K562 (cell line): ENCODE measurements at regions not wholly inside any gene's neighbourhood (a gene's known extent, or its start where the extent isn't known, plus 50 kb on each side); places are given as distances from the start of the nearest gene placed in this dataset.

Experiments
- ATAC-seq: fragments of 200-7000 bp; cut with Tn5 transposase; 3 replicates; pipeline ENCODE4 v1.9.1; 2020; ENCODE audit warnings: moderate library complexity
- BruUV-seq: library from RNA; stranded (reverse); fragments of 400-500 nt; replicated peaks from 2 replicates; lab custom pipeline; 2021; lab: Mats Ljungman, UMichigan
- CTCF ChIA-PET: fragments of 300-600 bp; formaldehyde crosslinking; extraction: SDS; loops from one replicate; lab custom pipeline; 2021; ENCODE audit warnings: low intra/inter-chr PET ratio; lab: Yijun Ruan, JAX
- POLR2A ChIA-PET: fragments of 300-600, 350-650 bp; sonication (Branson Sonifier 250); formaldehyde crosslinking; extraction: SDS; loops from one replicate; lab custom pipeline; 2021; ENCODE audit warnings: antibody characterized with exemption, inconsistent platforms; lab: Yijun Ruan, JAX
- DNase-seq, 4 experiments: peaks; one replicate each; pipeline versions ENCODE4 v3.0.0 to v3.0.0-alpha.2; 2011 to 2018; ENCODE audit warnings: low spot score in 3 of 4, mixed read lengths in 3 of 4; ENCODE audit errors: extremely low read depth in 1 of 4
- FAIRE-seq: peaks from 2 replicates; lab custom pipeline; 2011; peaks lifted over from hg19 to GRCh38; lab: Jason Lieb, UNC
- H2AFZ ChIP-seq: 2 replicates; pipeline ENCODE4 v1.6.0; 2011; ENCODE audit warnings: low read depth, low read length, control low read depth, inconsistent platforms
- H3K27ac ChIP-seq: fragments of 200-600 bp; 3 replicates; pipeline ENCODE4 v1.8.0; 2011; ENCODE audit warnings: low read depth, mild to moderate bottlenecking, control low read depth, inconsistent platforms, low read length, moderate library complexity, mixed read lengths; ENCODE audit errors: extremely low read depth
- H3K27me3 ChIP-seq, 2 experiments: fragments of 300-600 bp in 1 of 2; 2 replicates in 1 of 2; 3 replicates in 1 of 2; pipeline versions ENCODE4 v1.6.0 to v1.8.0; 2011; ENCODE audit warnings: inconsistent platforms in 2 of 2, low read length in 2 of 2, mild to moderate bottlenecking in 1 of 2, mixed read lengths in 1 of 2, moderate library complexity in 1 of 2; ENCODE audit not compliant: control insufficient read depth in 2 of 2, insufficient read depth in 2 of 2
- H3K36me3 ChIP-seq: fragments of 300-600 bp; 3 replicates; pipeline ENCODE4 v1.8.0; 2011; ENCODE audit warnings: mild to moderate bottlenecking, low read length, inconsistent platforms; ENCODE audit not compliant: control insufficient read depth, insufficient read depth
- H3K4me1 ChIP-seq, 2 experiments: fragments of 200-600 bp in 1 of 2; replicated peaks in 1 of 2; 2 replicates in 1 of 2; 3 replicates in 1 of 2; pipeline versions ENCODE4 v1.5.1 to v1.8.0; 2011; ENCODE audit warnings: inconsistent platforms in 2 of 2, low read length in 2 of 2, mild to moderate bottlenecking in 1 of 2, mixed read lengths in 1 of 2, moderate library complexity in 1 of 2; ENCODE audit not compliant: control insufficient read depth in 2 of 2, insufficient read depth in 2 of 2
- H3K4me2 ChIP-seq: 2 replicates; pipeline ENCODE4 v1.6.1; 2011; ENCODE audit warnings: low read length, control low read depth, inconsistent platforms, mixed read lengths; ENCODE audit not compliant: insufficient read depth
- H3K4me3 ChIP-seq: fragments of 200-600 bp; sonication (generic), shearing (Covaris generic); 2 replicates; pipeline ENCODE4 v1.5.1; 2016; ENCODE audit warnings: control low read depth, inconsistent platforms
- H3K79me2 ChIP-seq: fragments of 200-600 bp; 3 replicates; pipeline ENCODE4 v1.8.0; 2011; ENCODE audit warnings: low read length, inconsistent platforms; ENCODE audit not compliant: control insufficient read depth, insufficient read depth
- H3K9ac ChIP-seq, 2 experiments: 2 replicates each; pipeline versions ENCODE4 v1.6.0 to v1.6.1; 2011; ENCODE audit warnings: low read depth in 2 of 2, low read length in 2 of 2, control low read depth in 1 of 2, inconsistent platforms in 1 of 2, mild to moderate bottlenecking in 1 of 2, mixed read lengths in 1 of 2; ENCODE audit not compliant: insufficient read depth in 1 of 2
- H3K9me1 ChIP-seq: one replicate; pipeline ENCODE4 v1.6.0; 2011; ENCODE audit warnings: inconsistent platforms, mild to moderate bottlenecking, low read length, moderate library complexity; ENCODE audit not compliant: control insufficient read depth, insufficient read depth
- H3K9me3 ChIP-seq: replicated peaks from 2 replicates; pipeline ENCODE4 v1.5.1; 2011; ENCODE audit warnings: low read depth, low read length, inconsistent platforms; ENCODE audit not compliant: control insufficient read depth, insufficient read depth
- H4K20me1 ChIP-seq: replicated peaks from 2 replicates; pipeline ENCODE4 v1.6.1; 2011; ENCODE audit warnings: low read length, inconsistent platforms, mixed read lengths; ENCODE audit not compliant: control insufficient read depth, insufficient read depth
- ARHGAP35 ChIP-seq: fragments of 450-650 bp; IDR thresholded peaks from 2 replicates; pipeline ENCODE4 v1.6.1; 2018; ENCODE audit not compliant: partially characterized antibody
- FOXP1 ChIP-seq: sonication (generic); formaldehyde crosslinking; IDR thresholded peaks from 2 replicates; pipeline ENCODE4 v1.8.0; 2022; ENCODE audit warnings: mild to moderate bottlenecking, missing genetic modification reagents
- PCBP2 ChIP-seq: fragments of 200-400 bp; formaldehyde crosslinking; IDR thresholded peaks from 2 replicates; pipeline ENCODE4 v1.6.1; 2018; ENCODE audit warnings: low read length, low read depth, mild to moderate bottlenecking, moderate library complexity; ENCODE audit not compliant: poor library complexity, severe bottlenecking
- PHB2 ChIP-seq: fragments of 450-650 bp; IDR thresholded peaks from 2 replicates; pipeline ENCODE4 v1.6.1; 2017; ENCODE audit warnings: low read depth
- SRSF3 ChIP-seq: fragments of 200-400 bp; formaldehyde crosslinking; IDR thresholded peaks from 2 replicates; pipeline ENCODE4 v1.6.1; 2016; ENCODE audit warnings: mild to moderate bottlenecking, low read length, moderate library complexity; ENCODE audit not compliant: insufficient read depth
- STAT5B ChIP-seq: fragments of 250-450 bp; sonication (Bioruptor Pico); IDR thresholded peaks from 2 replicates; pipeline ENCODE4 v1.8.0; 2021; ENCODE audit warnings: mild to moderate bottlenecking, inconsistent platforms
- ZBTB17 ChIP-seq: fragments of 450-650 bp; formaldehyde crosslinking; IDR thresholded peaks from 2 replicates; pipeline ENCODE4 v1.4.0; 2020; ENCODE audit warnings: mild to moderate bottlenecking
- ZNF263 ChIP-seq: sonication (generic); formaldehyde crosslinking; IDR thresholded peaks from 2 replicates; pipeline ENCODE4 v1.8.0; 2022; ENCODE audit warnings: mild to moderate bottlenecking, missing genetic modification reagents, borderline replicate concordance
- ZNF695 ChIP-seq: fragments of 450-650 bp; formaldehyde crosslinking; IDR thresholded peaks from 2 replicates; pipeline ENCODE4 v1.4.0; 2020; ENCODE audit warnings: mild to moderate bottlenecking, moderate library complexity
- WGBS: fragments of 100-300 bp; shearing (Covaris generic); methylation state at CpG from one replicate; pipeline ENCODE4 v1.1.6; 2016; ENCODE audit warnings: low coverage, mixed read lengths; ENCODE audit not compliant: insufficient coverage; ENCODE audit errors: missing lambda C conversion rate; 5-methylcytosine and 5-hydroxymethylcytosine counted together
- in situ Hi-C: fragments of 300-500 bp; cut with MboI; formaldehyde crosslinking; loops from 4 replicates; pipeline ENCODE4 v1.15.0; 2018; ENCODE audit warnings: inconsistent platforms, mixed read lengths
- intact Hi-C: fragments of 100-400 bp; cut with micrococcal nuclease; formaldehyde crosslinking; loops from 2 replicates; pipeline ENCODE4 v1.14.2; 2022
- TF ChIP-seq, protein P1 (sequence below), 2 experiments: fragments of 450-650 bp in 1 of 2; IDR thresholded peaks; 2 replicates each; pipeline ENCODE4 v1.6.1; 2011 to 2017; ENCODE audit warnings: low read depth in 2 of 2, antibody characterized with exemption in 1 of 2, borderline replicate concordance in 1 of 2, low read length in 1 of 2, mild to moderate bottlenecking in 1 of 2, mixed read lengths in 1 of 2; ENCODE audit not compliant: control insufficient read depth in 1 of 2
- TF ChIP-seq, protein P2 (sequence below): fragments of 250-450 bp; sonication (Bioruptor Pico); IDR thresholded peaks from 2 replicates; pipeline ENCODE4 v1.4.0; 2020; ENCODE audit warnings: mild to moderate bottlenecking, moderate library complexity, borderline replicate concordance
- TF ChIP-seq, protein P3 (sequence below): fragments of 450-650 bp; IDR thresholded peaks from 2 replicates; pipeline ENCODE4 v1.6.1; 2018; ENCODE audit not compliant: partially characterized antibody

DNA sequence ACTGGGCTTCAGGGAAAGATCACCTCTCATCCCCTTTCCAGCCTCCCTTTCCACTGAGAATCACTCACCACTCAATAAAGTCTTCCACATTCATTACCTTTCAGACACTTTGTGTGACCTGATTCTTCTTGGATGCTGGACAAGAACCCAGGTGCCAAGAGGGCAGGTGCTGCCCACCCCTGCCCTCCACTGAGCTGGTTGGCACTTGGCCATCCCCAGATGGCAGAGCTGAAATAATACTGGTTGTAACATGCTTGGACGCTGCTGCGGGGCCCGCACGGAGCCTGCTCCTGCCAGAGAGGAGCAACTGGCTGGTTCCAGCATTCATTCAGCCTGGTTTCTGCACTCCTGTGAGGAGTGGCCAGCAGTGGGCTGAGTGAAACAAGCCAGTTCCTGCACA lies 386.7 kb upstream of the CCDC196 start (continued):
- TF ChIP-seq, protein P1, sequence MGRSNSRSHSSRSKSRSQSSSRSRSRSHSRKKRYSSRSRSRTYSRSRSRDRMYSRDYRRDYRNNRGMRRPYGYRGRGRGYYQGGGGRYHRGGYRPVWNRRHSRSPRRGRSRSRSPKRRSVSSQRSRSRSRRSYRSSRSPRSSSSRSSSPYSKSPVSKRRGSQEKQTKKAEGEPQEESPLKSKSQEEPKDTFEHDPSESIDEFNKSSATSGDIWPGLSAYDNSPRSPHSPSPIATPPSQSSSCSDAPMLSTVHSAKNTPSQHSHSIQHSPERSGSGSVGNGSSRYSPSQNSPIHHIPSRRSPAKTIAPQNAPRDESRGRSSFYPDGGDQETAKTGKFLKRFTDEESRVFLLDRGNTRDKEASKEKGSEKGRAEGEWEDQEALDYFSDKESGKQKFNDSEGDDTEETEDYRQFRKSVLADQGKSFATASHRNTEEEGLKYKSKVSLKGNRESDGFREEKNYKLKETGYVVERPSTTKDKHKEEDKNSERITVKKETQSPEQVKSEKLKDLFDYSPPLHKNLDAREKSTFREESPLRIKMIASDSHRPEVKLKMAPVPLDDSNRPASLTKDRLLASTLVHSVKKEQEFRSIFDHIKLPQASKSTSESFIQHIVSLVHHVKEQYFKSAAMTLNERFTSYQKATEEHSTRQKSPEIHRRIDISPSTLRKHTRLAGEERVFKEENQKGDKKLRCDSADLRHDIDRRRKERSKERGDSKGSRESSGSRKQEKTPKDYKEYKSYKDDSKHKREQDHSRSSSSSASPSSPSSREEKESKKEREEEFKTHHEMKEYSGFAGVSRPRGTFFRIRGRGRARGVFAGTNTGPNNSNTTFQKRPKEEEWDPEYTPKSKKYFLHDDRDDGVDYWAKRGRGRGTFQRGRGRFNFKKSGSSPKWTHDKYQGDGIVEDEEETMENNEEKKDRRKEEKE (IDR thresholded peaks at IDR 0.05; ENCODE audit: borderline replicate concordance in 1 of 2, control insufficient read depth in 1 of 2, low read depth in 2 of 2, low read length in 1 of 2) = no peak

DNA sequence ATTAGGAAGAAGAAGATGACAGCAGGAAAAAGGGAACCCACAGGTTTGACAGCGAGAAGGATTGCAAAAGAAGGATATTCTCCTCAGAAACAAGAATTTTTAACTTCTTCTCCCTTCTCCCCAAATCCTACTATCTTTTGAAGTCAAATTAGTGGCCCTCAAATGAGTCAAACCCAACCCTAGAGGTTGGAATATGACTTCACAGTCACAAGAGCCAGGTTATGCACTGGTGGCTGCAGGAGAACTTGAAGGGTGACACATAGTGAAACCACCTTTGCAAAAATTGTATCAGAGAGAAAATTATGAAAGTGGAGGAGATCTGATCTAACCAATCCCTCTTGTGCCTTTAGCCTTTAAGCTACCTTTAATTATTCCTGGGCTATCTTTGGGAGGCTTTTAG lies 386.2 kb upstream of the CCDC196 start:
- intact Hi-C loops = no loop called here
- no peaks in the 10 kb centered on the region for H3K9me1 ChIP-seq
- CTCF ChIA-PET = no interaction called here
- ATAC-seq (no peak), DNase-seq (no peak), FAIRE-seq (no peak)
- POLR2A ChIA-PET = no interaction called here
- BruUV-seq = no TSS peak
- WGBS = no CpG with 5 or more reads among the region's 1 CpG
- 0 out of 5 replicates have a peak, but pooled peaks cover 0 to 3% of the 10 kb centered on the region in 2 experiments for H3K27me3 ChIP-seq
- H3K79me2 ChIP-seq = no peaks in the 10 kb centered on the region
- no peak overlapping the region for H3K27ac ChIP-seq
- no peaks in the 10 kb centered on the region for H3K36me3 ChIP-seq
- no peaks in the 10 kb centered on the region for H3K4me1 ChIP-seq
- no peaks in the 10 kb centered on the region for H4K20me1 ChIP-seq
- no peak overlapping the region for H2AFZ ChIP-seq
- H3K4me2 ChIP-seq = no peak overlapping the region
- in situ Hi-C loops = no loop called here
- no peak overlapping the region for H3K4me3 ChIP-seq
- H3K9me3 ChIP-seq = no peaks in the 10 kb centered on the region
- H3K9ac ChIP-seq = no peak overlapping the region
- TF ChIP-seq ZBTB17 (CRISPR knock-in tag) (no peak), ZNF695 (CRISPR knock-in tag) (no peak), PHB2 (no peak), ARHGAP35 (no peak), STAT5B (CRISPR knock-in tag) (no peak), PCBP2 (no peak), ZNF263 (CRISPR knock-in tag) (no peak), FOXP1 (CRISPR knock-in tag) (no peak), SRSF3 (no peak)
- TF ChIP-seq, protein P2, sequence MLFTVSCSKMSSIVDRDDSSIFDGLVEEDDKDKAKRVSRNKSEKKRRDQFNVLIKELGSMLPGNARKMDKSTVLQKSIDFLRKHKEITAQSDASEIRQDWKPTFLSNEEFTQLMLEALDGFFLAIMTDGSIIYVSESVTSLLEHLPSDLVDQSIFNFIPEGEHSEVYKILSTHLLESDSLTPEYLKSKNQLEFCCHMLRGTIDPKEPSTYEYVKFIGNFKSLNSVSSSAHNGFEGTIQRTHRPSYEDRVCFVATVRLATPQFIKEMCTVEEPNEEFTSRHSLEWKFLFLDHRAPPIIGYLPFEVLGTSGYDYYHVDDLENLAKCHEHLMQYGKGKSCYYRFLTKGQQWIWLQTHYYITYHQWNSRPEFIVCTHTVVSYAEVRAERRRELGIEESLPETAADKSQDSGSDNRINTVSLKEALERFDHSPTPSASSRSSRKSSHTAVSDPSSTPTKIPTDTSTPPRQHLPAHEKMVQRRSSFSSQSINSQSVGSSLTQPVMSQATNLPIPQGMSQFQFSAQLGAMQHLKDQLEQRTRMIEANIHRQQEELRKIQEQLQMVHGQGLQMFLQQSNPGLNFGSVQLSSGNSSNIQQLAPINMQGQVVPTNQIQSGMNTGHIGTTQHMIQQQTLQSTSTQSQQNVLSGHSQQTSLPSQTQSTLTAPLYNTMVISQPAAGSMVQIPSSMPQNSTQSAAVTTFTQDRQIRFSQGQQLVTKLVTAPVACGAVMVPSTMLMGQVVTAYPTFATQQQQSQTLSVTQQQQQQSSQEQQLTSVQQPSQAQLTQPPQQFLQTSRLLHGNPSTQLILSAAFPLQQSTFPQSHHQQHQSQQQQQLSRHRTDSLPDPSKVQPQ = no peak
- TF ChIP-seq, protein P3, sequence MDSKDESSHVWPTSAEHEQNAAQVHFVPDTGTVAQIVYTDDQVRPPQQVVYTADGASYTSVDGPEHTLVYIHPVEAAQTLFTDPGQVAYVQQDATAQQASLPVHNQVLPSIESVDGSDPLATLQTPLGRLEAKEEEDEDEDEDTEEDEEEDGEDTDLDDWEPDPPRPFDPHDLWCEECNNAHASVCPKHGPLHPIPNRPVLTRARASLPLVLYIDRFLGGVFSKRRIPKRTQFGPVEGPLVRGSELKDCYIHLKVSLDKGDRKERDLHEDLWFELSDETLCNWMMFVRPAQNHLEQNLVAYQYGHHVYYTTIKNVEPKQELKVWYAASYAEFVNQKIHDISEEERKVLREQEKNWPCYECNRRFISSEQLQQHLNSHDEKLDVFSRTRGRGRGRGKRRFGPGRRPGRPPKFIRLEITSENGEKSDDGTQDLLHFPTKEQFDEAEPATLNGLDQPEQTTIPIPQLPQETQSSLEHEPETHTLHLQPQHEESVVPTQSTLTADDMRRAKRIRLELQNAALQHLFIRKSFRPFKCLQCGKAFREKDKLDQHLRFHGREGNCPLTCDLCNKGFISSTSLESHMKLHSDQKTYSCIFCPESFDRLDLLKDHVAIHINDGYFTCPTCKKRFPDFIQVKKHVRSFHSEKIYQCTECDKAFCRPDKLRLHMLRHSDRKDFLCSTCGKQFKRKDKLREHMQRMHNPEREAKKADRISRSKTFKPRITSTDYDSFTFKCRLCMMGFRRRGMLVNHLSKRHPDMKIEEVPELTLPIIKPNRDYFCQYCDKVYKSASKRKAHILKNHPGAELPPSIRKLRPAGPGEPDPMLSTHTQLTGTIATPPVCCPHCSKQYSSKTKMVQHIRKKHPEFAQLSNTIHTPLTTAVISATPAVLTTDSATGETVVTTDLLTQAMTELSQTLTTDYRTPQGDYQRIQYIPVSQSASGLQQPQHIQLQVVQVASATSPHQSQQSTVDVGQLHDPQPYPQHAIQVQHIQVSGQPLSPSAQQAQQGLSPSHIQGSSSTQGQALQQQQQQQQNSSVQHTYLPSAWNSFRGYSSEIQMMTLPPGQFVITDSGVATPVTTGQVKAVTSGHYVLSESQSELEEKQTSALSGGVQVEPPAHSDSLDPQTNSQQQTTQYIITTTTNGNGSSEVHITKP = no peak
